Gastroesophageal sphincter (tissue), 3 donors: ENCODE measurements at regions not wholly inside any gene's neighbourhood (a gene's known extent, or its start where the extent isn't known, plus 50 kb on each side); places are given as distances from the start of the nearest gene placed in this dataset.

Experiments used
- CTCF ChIP-seq, 4 experiments: fragments of 200-600 bp in 2 of 4; fragments of 450-650 bp in 2 of 4; sonication (generic) in 1 of 4; IDR thresholded peaks; one replicate each; pipeline ENCODE4 v1.5.1; 2017 to 2019; ENCODE audit warnings: antibody characterized with exemption in 4 of 4, mild to moderate bottlenecking in 2 of 4, moderate library complexity in 2 of 4
- EP300 ChIP-seq: sonication (generic); formaldehyde crosslinking; IDR thresholded peaks from one replicate; pipeline ENCODE4 v1.6.1; 2017; ENCODE audit warnings: antibody characterized with exemption, mild to moderate bottlenecking
- POLR2AphosphoS5 ChIP-seq: sonication (generic); formaldehyde crosslinking; IDR thresholded peaks from one replicate; pipeline ENCODE4 v1.6.1; 2017; ENCODE audit warnings: antibody characterized with exemption

GRCh38 chr3:139189943-139190342, 145.3 kb upstream of the PRR23C start:
- TF ChIP-seq CTCF (IDR thresholded peaks at IDR 0.05) (no peak), POLR2AphosphoS5 (no peak), EP300 (no peak)
